RPMI7951 (cell line): ENCODE measurements at regions not wholly inside any gene's neighbourhood (a gene's known extent, or its start where the extent isn't known, plus 50 kb on each side); places are given as distances from the start of the nearest gene placed in this dataset.
A peak's percentile ranks its signal among the peaks of the same experiment; 100 is the strongest.

Experiments
- DNase-seq: peaks from one replicate; pipeline ENCODE4 v3.0.0-alpha.2; 2012; ENCODE audit warnings: low read depth

- DNase-seq: no peak
Measured at GRCh38 chr20:60316476-60317158, 358.4 kb downstream of the CDH26 start.

GRCh38 chr20:60317401-60317800, 359.2 kb downstream of the CDH26 start:
- DNase-seq: no peak

- no peak for DNase-seq
Measured at GRCh38 chr20:60321601-60322000, 363.4 kb downstream of the CDH26 start.

GRCh38 chr20:60326821-60327220, 368.6 kb downstream of the CDH26 start:
- DNase-seq: no peak

GRCh38 chr20:60327971-60328660, 369.9 kb downstream of the CDH26 start:
- DNase-seq: peak; percentile 48

- no peak for DNase-seq
Measured at GRCh38 chr20:60330461-60330860, 372.2 kb downstream of the CDH26 start.

GRCh38 chr20:60331688-60332300, 373.6 kb downstream of the CDH26 start:
- no peak for DNase-seq

- DNase-seq: no peak
Measured at GRCh38 chr20:60332523-60332922, 374.3 kb downstream of the CDH26 start.

- DNase-seq: no peak
Measured at GRCh38 chr20:60334911-60335310, 376.7 kb downstream of the CDH26 start.

- no peak for DNase-seq
Measured at GRCh38 chr20:60338556-60338955, 380.3 kb downstream of the CDH26 start.

GRCh38 chr20:60339738-60340137, 381.5 kb downstream of the CDH26 start:
- DNase-seq: no peak

GRCh38 chr20:60340232-60340631, 382.0 kb downstream of the CDH26 start:
- DNase-seq: no peak

- no peak for DNase-seq
Measured at GRCh38 chr20:60341062-60341461, 382.8 kb downstream of the CDH26 start.

GRCh38 chr20:60345106-60345505, 386.9 kb downstream of the CDH26 start:
- no peak for DNase-seq

GRCh38 chr20:60349418-60349817, 391.2 kb downstream of the CDH26 start:
- DNase-seq: no peak

- no peak for DNase-seq
Measured at GRCh38 chr20:60352017-60352416, 393.8 kb downstream of the CDH26 start.

- no peak for DNase-seq
Measured at GRCh38 chr20:60352596-60352995, 394.4 kb downstream of the CDH26 start.

GRCh38 chr20:60354024-60354580, 395.9 kb downstream of the CDH26 start:
- DNase-seq: no peak

GRCh38 chr20:60358101-60358500, 399.9 kb downstream of the CDH26 start:
- DNase-seq: no peak

GRCh38 chr20:60359010-60359409, 400.8 kb downstream of the CDH26 start:
- no peak for DNase-seq

GRCh38 chr20:60361761-60362395, 403.7 kb downstream of the CDH26 start:
- DNase-seq: no peak

- DNase-seq: no peak
Measured at GRCh38 chr20:60362531-60362930, 404.3 kb downstream of the CDH26 start.
